NCI-H1417 (cell line): ENCODE measurements at regions not wholly inside any gene's neighbourhood (a gene's known extent, or its start where the extent isn't known, plus 50 kb on each side); places are given as distances from the start of the nearest gene placed in this dataset.

Experiments
- DNase-seq, 3 experiments: peaks; one replicate each; lab custom pipeline; 2025; lab: John Stamatoyannopoulos, UW

- no peak for DNase-seq
Measured at GRCh38 chrX:120819126-120819525, 56.5 kb downstream of the CT47B1 start.

GRCh38 chrX:120813982-120814381 lies 61.7 kb downstream of the CT47B1 start:
- no peak for DNase-seq

- DNase-seq = no peak
Measured at GRCh38 chrX:120801426-120801825, 74.2 kb downstream of the CT47B1 start.

GRCh38 chrX:120797188-120797851 lies 78.3 kb downstream of the CT47B1 start:
- no peak for DNase-seq

- DNase-seq = no peak
Measured at GRCh38 chrX:120795301-120795700, 80.4 kb downstream of the CT47B1 start.

- no peak for DNase-seq
Measured at GRCh38 chrX:120794525-120794975, 81.1 kb downstream of the CT47B1 start.

- no peak for DNase-seq
Measured at GRCh38 chrX:120793098-120793497, 82.6 kb downstream of the CT47B1 start.

GRCh38 chrX:120791013-120791643 lies 84.5 kb downstream of the CT47B1 start:
- DNase-seq = no peak

GRCh38 chrX:120790552-120790951 lies 85.1 kb downstream of the CT47B1 start:
- DNase-seq = no peak

- peak; percentile 12 to 83 (median 66) for DNase-seq
Measured at GRCh38 chrX:120790118-120790517, 85.5 kb downstream of the CT47B1 start.

GRCh38 chrX:120781403-120781802 lies 94.3 kb downstream of the CT47B1 start:
- DNase-seq = no peak

GRCh38 chrX:120775959-120776358 lies 99.7 kb downstream of the CT47B1 start:
- no peak for DNase-seq

GRCh38 chrX:120774606-120775005 lies 101.1 kb downstream of the CT47B1 start:
- DNase-seq = no peak

GRCh38 chrX:120773801-120774200 lies 101.9 kb downstream of the CT47B1 start:
- DNase-seq = no peak

GRCh38 chrX:120769576-120770341 lies 105.9 kb downstream of the CT47B1 start:
- DNase-seq = peak; percentile 24 to 80 (median 32)

- no peak for DNase-seq
Measured at GRCh38 chrX:120768681-120769080, 107.0 kb downstream of the CT47B1 start.

- DNase-seq = no peak
Measured at GRCh38 chrX:120768254-120768653, 107.4 kb downstream of the CT47B1 start.

GRCh38 chrX:120763269-120763668 lies 112.4 kb downstream of the CT47B1 start:
- no peak for DNase-seq

GRCh38 chrX:120761810-120762209 lies 113.9 kb downstream of the CT47B1 start:
- no peak for DNase-seq

- no peak for DNase-seq
Measured at GRCh38 chrX:120759685-120760084, 116.0 kb downstream of the CT47B1 start.

- DNase-seq = peak; percentile 3 to 63 (median 19)
Measured at GRCh38 chrX:120755066-120755846, 120.4 kb downstream of the CT47B1 start.
